ENCODE measurements at regions not wholly inside any gene's neighbourhood (a gene's known extent, or its start where the extent isn't known, plus 50 kb on each side); places are given as distances from the start of the nearest gene placed in this dataset.

DNA sequence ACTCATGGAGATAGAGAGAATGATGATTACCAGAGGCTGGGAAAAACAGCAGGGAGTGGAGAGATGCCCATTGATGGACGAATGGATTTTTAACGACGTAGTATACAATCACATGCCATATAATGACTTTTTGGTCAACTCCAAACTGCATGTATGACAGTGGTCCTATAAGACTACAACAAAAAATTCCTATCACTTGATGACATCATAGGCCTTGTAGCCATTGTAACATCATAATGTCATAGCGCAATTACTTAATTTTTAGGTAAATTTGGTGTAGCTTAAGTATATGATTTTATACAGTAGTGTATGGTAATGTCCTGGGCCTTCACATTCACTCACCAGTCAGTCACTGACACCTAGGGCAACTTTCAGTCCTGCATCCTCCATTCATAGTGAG, 264.3 kb downstream of the RAP2B start:
- H3K36me3 ChIP-seq (ENCODE audit: insufficient read depth, low read length): no peaks in the 10 kb centered on the region
- H3K27me3 ChIP-seq (ENCODE audit: control insufficient read depth, insufficient read depth, low read length): no peaks in the 10 kb centered on the region
- no peak overlapping the region for H3K4me3 ChIP-seq (ENCODE audit: low read length)
- H3K4me1 ChIP-seq (ENCODE audit: control insufficient read depth, insufficient read depth, low read length): no peaks in the 10 kb centered on the region
- H3K4me2 ChIP-seq (ENCODE audit: low read length): no peak overlapping the region
- H3K9ac ChIP-seq (ENCODE audit: low read depth, low read length): no peak overlapping the region
- no peaks in the 10 kb centered on the region for H3K9me3 ChIP-seq (replicated peaks; ENCODE audit: low read length)

DNA sequence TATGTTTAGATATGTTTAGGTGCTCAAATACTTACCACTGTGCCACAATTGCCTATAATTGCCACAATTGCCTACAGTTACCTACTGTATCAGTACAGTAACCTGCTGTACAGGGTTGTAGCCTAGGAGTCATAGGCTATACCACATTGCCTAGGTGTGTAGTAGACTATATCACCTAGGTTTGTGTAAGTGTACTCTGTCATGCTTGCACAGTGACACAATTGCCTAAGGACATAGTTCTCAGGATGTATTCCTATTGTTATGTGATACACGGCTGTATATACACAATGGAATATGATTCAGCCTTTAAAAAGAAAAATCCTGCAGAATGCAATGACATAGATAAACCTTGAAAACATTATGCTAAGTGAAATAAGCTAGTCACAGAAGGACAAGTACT, 264.8 kb downstream of the RAP2B start:
- Histone ChIP-seq H3K9ac (ENCODE audit: low read depth, low read length) (no peak overlapping the region), H3K4me2 (ENCODE audit: low read length) (no peak overlapping the region), H3K27me3 (ENCODE audit: control insufficient read depth, insufficient read depth, low read length) (no peaks in the 10 kb centered on the region), H3K9me3 (replicated peaks; ENCODE audit: low read length) (no peaks in the 10 kb centered on the region), H3K4me3 (ENCODE audit: low read length) (no peak overlapping the region), H3K36me3 (ENCODE audit: insufficient read depth, low read length) (no peaks in the 10 kb centered on the region), H3K4me1 (ENCODE audit: control insufficient read depth, insufficient read depth, low read length) (no peaks in the 10 kb centered on the region)

DNA sequence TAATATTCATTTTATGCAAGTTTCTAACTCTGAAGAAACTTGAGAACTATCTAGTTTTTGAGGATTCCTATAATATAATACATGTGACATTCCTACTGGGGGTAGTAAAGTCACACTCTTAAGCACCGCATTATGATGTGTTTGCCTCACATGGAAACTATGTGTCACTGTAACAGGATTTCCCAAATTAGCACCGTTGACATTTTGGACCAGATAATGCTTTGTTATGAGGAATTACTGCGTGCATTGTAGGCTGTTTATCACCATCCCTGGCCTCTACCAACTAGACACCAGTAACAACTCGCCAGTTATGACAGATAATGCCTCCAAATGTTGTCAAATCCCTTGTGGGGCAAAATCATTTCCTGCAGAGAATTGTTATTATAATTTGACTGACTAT, 267.8 kb downstream of the RAP2B start:
- no peaks in the 10 kb centered on the region for H3K4me1 ChIP-seq (ENCODE audit: control insufficient read depth, insufficient read depth, low read length)

DNA sequence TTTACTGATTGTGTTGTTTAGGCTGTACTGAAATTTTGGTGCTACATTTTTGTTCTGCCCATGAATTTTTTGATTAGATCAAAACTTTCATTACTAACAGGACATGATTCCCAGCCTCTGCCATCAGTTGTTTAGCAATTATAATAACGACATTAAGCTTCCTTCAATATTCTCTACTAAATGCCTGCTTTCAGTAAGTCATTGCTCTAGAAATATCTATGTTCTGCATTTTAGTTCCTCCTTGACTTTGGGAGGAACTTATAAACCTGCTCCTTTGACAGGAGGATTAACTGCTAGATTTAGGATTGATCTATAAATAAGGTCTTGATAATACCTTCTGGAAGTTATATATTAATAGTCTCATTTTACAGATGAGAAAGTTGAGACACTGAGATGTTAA, 269.1 kb downstream of the RAP2B start:
- Histone ChIP-seq H3K9ac (ENCODE audit: low read depth, low read length) (no peak overlapping the region), H3K9me3 (replicated peaks; ENCODE audit: low read length) (no peaks in the 10 kb centered on the region), H3K4me1 (ENCODE audit: control insufficient read depth, insufficient read depth, low read length) (no peaks in the 10 kb centered on the region), H3K4me2 (ENCODE audit: low read length) (no peak overlapping the region), H3K27me3 (ENCODE audit: control insufficient read depth, insufficient read depth, low read length) (no peaks in the 10 kb centered on the region), H3K36me3 (ENCODE audit: insufficient read depth, low read length) (no peaks in the 10 kb centered on the region), H3K4me3 (ENCODE audit: low read length) (no peak overlapping the region)

More for the DNA sequence above, 267.8 kb downstream of the RAP2B start:
- Histone ChIP-seq H3K4me2 (ENCODE audit: low read length) (no peak overlapping the region), H3K36me3 (ENCODE audit: insufficient read depth, low read length) (no peaks in the 10 kb centered on the region), H3K4me3 (ENCODE audit: low read length) (no peak overlapping the region), H3K9ac (ENCODE audit: low read depth, low read length) (no peak overlapping the region), H3K9me3 (replicated peaks; ENCODE audit: low read length) (no peaks in the 10 kb centered on the region), H3K27me3 (ENCODE audit: control insufficient read depth, insufficient read depth, low read length) (no peaks in the 10 kb centered on the region)

DNA sequence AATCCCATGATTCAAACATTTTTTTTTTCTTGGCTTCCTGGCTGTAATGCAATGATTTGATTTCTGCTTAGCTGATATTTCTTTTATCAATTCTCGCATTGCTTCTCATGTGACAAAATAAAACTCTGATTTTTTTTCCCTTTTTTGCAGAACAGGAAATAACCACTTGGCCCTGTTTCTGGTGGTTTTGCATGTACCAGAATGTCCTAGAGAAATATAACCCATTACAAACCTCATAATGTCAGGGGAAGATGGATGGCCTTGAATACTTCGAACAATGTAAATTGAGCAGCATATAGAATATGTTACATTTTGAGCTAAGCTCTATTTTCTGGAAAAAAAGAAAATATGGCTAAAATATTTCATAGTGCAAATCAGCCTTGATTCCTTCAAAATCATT, 275.6 kb downstream of the RAP2B start:
- Histone ChIP-seq H3K9me3 (replicated peaks; ENCODE audit: low read length) (no peaks in the 10 kb centered on the region), H3K4me3 (ENCODE audit: low read length) (no peak overlapping the region), H3K27me3 (ENCODE audit: control insufficient read depth, insufficient read depth, low read length) (no peaks in the 10 kb centered on the region), H3K4me2 (ENCODE audit: low read length) (no peak overlapping the region), H3K4me1 (ENCODE audit: control insufficient read depth, insufficient read depth, low read length) (no peaks in the 10 kb centered on the region), H3K9ac (ENCODE audit: low read depth, low read length) (no peak overlapping the region), H3K36me3 (ENCODE audit: insufficient read depth, low read length) (no peaks in the 10 kb centered on the region)

DNA sequence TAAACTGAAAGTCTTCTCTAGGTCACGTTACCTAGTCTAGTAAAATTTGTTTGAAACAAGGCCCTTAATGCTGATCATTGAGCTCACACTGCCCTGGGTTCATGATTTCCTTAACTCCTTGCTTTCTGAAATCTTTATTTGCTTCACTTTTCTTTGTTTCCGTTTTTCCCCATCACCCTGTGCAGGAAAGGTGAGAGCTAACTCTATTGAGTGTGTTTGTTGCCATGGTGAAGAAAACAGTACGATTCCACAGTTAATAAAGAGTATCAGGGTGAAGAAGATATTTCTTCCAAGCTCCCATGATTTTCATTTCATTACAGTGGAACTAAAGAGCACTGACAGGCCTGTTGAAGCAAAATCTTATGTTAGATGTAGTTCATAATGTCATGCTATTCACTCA, 276.2 kb downstream of the RAP2B start:
- Histone ChIP-seq H3K36me3 (ENCODE audit: insufficient read depth, low read length) (no peaks in the 10 kb centered on the region), H3K4me3 (ENCODE audit: low read length) (no peak overlapping the region)

DNA sequence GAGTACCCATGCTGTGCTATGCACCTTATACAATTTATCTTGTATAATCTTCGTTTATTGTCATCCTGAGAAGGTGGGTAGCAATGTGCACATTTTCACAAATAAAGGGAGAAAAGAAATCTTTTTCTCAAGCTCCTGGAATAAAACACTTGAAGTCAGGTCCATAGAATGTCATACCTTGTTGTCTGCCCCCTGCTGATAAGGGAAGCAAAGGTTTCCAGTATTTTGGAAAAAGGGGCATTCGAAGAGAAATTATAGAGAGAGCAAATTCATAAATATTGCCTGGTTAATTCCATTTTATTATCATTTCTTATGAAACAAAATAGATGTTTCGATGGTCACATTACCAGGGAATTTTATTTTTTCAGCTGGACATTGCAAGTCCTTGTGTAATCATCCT, 277.8 kb downstream of the RAP2B start:
- no peaks in the 10 kb centered on the region for H3K9me3 ChIP-seq (replicated peaks; ENCODE audit: low read length)
- no peaks in the 10 kb centered on the region for H3K27me3 ChIP-seq (ENCODE audit: control insufficient read depth, insufficient read depth, low read length)
- no peaks in the 10 kb centered on the region for H3K36me3 ChIP-seq (ENCODE audit: insufficient read depth, low read length)
- H3K9ac ChIP-seq (ENCODE audit: low read depth, low read length): no peak overlapping the region
- H3K4me1 ChIP-seq (ENCODE audit: control insufficient read depth, insufficient read depth, low read length): no peaks in the 10 kb centered on the region
- no peak overlapping the region for H3K4me2 ChIP-seq (ENCODE audit: low read length)
- H3K4me3 ChIP-seq (ENCODE audit: low read length): no peak overlapping the region

More for the DNA sequence above, 276.2 kb downstream of the RAP2B start:
- Histone ChIP-seq H3K27me3 (ENCODE audit: control insufficient read depth, insufficient read depth, low read length) (no peaks in the 10 kb centered on the region), H3K4me1 (ENCODE audit: control insufficient read depth, insufficient read depth, low read length) (no peaks in the 10 kb centered on the region), H3K4me2 (ENCODE audit: low read length) (no peak overlapping the region), H3K9me3 (replicated peaks; ENCODE audit: low read length) (no peaks in the 10 kb centered on the region), H3K9ac (ENCODE audit: low read depth, low read length) (no peak overlapping the region)

DNA sequence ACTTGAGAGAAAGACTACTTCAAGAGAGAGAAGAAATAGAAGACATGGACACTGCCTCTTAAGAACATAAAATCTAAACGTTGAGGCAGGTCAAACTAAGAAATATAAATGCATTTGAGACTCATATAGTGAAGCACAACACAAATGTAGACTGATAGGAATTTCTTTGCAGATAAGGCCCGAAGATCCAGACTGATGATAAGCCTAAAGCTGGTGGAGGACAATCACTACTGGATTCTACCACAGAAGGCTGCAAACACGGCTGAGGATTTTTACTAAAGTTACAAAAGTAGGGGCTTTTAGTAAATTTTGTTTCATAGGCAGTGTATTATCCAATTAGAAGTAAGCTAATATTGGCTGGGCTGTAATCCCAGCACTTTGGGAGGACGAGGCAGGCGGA, 278.3 kb downstream of the RAP2B start:
- no peaks in the 10 kb centered on the region for H3K27me3 ChIP-seq (ENCODE audit: control insufficient read depth, insufficient read depth, low read length)
- H3K9ac ChIP-seq (ENCODE audit: low read depth, low read length): no peak overlapping the region
- no peaks in the 10 kb centered on the region for H3K4me1 ChIP-seq (ENCODE audit: control insufficient read depth, insufficient read depth, low read length)
- no peaks in the 10 kb centered on the region for H3K9me3 ChIP-seq (replicated peaks; ENCODE audit: low read length)
- H3K4me3 ChIP-seq (ENCODE audit: low read length): no peak overlapping the region
- no peak overlapping the region for H3K4me2 ChIP-seq (ENCODE audit: low read length)
- H3K36me3 ChIP-seq (ENCODE audit: insufficient read depth, low read length): no peaks in the 10 kb centered on the region

DNA sequence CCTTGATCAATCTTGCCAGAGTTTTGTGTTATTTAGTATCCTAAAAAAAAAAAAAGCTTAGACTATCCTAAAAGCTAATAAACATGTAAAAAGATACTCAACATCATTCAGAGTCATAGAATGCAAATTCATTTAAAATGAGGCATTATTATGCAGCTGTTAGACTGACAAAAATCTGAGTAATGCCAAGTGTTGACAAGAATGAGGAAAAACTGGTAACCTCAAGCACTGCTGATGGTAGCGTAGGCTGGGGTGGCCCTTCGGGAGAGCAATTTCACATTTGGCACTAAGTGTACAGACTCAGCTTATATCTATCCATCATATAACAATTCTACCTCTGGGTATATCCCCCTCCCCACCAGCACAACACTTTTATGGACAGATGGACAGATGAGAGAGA, 280.4 kb downstream of the RAP2B start:
- Histone ChIP-seq H3K4me1 (ENCODE audit: control insufficient read depth, insufficient read depth, low read length) (no peaks in the 10 kb centered on the region), H3K9ac (ENCODE audit: low read depth, low read length) (no peak overlapping the region), H3K4me3 (ENCODE audit: low read length) (no peak overlapping the region), H3K27me3 (ENCODE audit: control insufficient read depth, insufficient read depth, low read length) (no peaks in the 10 kb centered on the region), H3K9me3 (replicated peaks; ENCODE audit: low read length) (no peaks in the 10 kb centered on the region), H3K4me2 (ENCODE audit: low read length) (no peak overlapping the region), H3K36me3 (ENCODE audit: insufficient read depth, low read length) (no peaks in the 10 kb centered on the region)

DNA sequence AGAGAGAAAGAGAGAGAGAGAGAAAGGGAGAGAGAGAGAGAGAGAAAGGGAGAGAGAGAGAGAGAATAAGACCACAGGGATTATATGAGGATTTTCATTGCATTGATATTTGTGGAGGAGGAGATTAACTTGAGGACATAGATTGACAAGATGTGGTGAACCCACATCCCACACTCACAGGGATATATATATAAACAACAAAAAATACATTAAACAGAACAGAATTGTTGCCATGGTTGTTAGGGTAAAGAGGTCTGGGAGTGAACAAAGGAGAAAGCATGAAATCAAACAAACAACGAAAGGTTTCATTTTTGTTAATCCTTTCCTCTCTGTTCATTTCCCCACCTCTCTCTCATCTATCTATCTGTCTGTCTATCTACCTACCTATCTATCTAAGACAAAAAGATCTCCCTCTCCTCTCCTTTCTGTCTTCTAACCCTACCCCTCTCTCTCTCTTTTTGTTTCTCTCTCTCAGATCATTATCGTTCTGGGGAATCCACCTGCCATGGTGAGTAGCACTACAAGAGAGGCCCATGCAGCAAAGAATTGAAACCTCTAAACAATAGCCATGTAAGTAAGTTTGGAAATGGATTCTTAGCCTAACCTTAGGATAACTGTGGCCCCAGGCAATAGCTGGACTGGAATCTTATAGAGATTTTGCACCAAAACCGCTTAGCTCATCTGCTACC, 280.9 kb downstream of the RAP2B start:
- H3K4me2 ChIP-seq (ENCODE audit: low read length): no peak overlapping the region
- no peak overlapping the region for H3K9ac ChIP-seq (ENCODE audit: low read depth, low read length)
- H3K4me1 ChIP-seq (ENCODE audit: control insufficient read depth, insufficient read depth, low read length): no peaks in the 10 kb centered on the region
- H3K4me3 ChIP-seq (ENCODE audit: low read length): no peak overlapping the region
- H3K9me3 ChIP-seq (replicated peaks; ENCODE audit: low read length): no peaks in the 10 kb centered on the region
- H3K27me3 ChIP-seq (ENCODE audit: control insufficient read depth, insufficient read depth, low read length): no peaks in the 10 kb centered on the region
- H3K36me3 ChIP-seq (ENCODE audit: insufficient read depth, low read length): no peaks in the 10 kb centered on the region

DNA sequence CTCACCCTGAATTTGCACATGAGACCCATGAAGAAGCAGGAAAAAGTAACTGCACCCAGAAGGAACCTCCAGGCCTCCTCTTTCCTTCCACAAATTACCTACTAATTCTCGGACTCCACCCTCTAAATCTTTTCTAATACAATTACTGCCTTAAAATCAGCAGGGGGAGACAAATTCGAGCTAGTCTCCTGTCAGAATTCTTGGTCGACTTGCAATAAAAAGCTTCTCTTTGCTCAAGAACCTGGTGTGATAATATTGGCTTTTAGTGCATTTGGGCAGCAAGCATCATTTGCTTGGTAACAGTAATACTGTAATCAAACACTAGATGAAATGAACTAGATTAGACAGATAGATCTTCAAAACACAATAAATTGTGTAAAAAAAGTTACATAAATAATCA, 281.9 kb downstream of the RAP2B start:
- Histone ChIP-seq H3K4me1 (ENCODE audit: control insufficient read depth, insufficient read depth, low read length) (no peaks in the 10 kb centered on the region), H3K4me2 (ENCODE audit: low read length) (no peak overlapping the region), H3K9me3 (replicated peaks; ENCODE audit: low read length) (no peaks in the 10 kb centered on the region), H3K9ac (ENCODE audit: low read depth, low read length) (no peak overlapping the region), H3K36me3 (ENCODE audit: insufficient read depth, low read length) (no peaks in the 10 kb centered on the region), H3K4me3 (ENCODE audit: low read length) (no peak overlapping the region), H3K27me3 (ENCODE audit: control insufficient read depth, insufficient read depth, low read length) (no peaks in the 10 kb centered on the region)

DNA sequence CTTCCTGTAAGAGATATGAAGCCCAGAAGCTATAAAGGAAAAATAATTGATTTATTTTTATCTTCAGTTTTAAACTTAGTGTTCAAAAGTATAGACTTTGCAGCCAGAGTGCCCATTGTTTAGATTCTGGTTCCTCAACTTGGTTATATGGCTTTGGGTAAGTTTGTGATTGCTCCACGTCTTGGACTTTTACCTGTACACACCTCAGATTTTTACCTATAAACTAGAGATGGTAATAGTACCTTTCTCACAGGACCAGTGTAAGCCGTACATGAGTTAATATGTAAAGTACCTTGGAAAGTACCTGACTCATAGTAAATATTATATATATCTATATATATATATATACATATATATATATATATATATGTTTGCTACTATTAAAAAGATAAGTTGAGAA, 283.8 kb downstream of the RAP2B start:
- no peaks in the 10 kb centered on the region for H3K4me1 ChIP-seq (ENCODE audit: control insufficient read depth, insufficient read depth, low read length)
- H3K9ac ChIP-seq (ENCODE audit: low read depth, low read length): no peak overlapping the region
- H3K9me3 ChIP-seq (replicated peaks; ENCODE audit: low read length): no peaks in the 10 kb centered on the region
- no peak overlapping the region for H3K4me3 ChIP-seq (ENCODE audit: low read length)
- no peaks in the 10 kb centered on the region for H3K27me3 ChIP-seq (ENCODE audit: control insufficient read depth, insufficient read depth, low read length)
- H3K4me2 ChIP-seq (ENCODE audit: low read length): no peak overlapping the region
- no peaks in the 10 kb centered on the region for H3K36me3 ChIP-seq (ENCODE audit: insufficient read depth, low read length)

Data from skeletal muscle satellite cell (primary cell).